Hepatocyte (in vitro differentiated cells): ENCODE measurements at regions not wholly inside any gene's neighbourhood (a gene's known extent, or its start where the extent isn't known, plus 50 kb on each side); places are given as distances from the start of the nearest gene placed in this dataset.

Experiments used
- DNase-seq: peaks from one replicate; pipeline ENCODE4 v3.0.0-alpha.2; 2016; ENCODE audit warnings: low spot score
- H2AFZ ChIP-seq: fragments of 200-600 bp; sonication (generic); 2 replicates; pipeline ENCODE4 v1.6.0; 2016; ENCODE audit warnings: antibody characterized with exemption, mild to moderate bottlenecking
- H3K27ac ChIP-seq: fragments of 200-600 bp; sonication (generic); 2 replicates; pipeline ENCODE4 v1.5.1; 2016; ENCODE audit warnings: mild to moderate bottlenecking
- H3K27me3 ChIP-seq: fragments of 200-600 bp; sonication (generic); 2 replicates; pipeline ENCODE4 v1.6.1; 2016
- H3K36me3 ChIP-seq: fragments of 200-600 bp; sonication (generic); replicated peaks from 2 replicates; pipeline ENCODE4 v1.5.1; 2016; ENCODE audit warnings: low read depth; ENCODE audit not compliant: insufficient read depth
- H3K4me1 ChIP-seq: fragments of 200-600 bp; sonication (generic); 2 replicates; pipeline ENCODE4 v1.5.1; 2016; ENCODE audit warnings: mild to moderate bottlenecking, moderate library complexity; ENCODE audit not compliant: insufficient read depth
- H3K4me2 ChIP-seq: fragments of 200-600 bp; sonication (generic); 2 replicates; pipeline ENCODE4 v1.6.0; 2016
- H3K4me3 ChIP-seq: fragments of 200-600 bp; sonication (generic); 2 replicates; pipeline ENCODE4 v1.5.1; 2016; ENCODE audit warnings: mild to moderate bottlenecking
- H3K79me2 ChIP-seq: fragments of 200-600 bp; sonication (generic); 2 replicates; pipeline ENCODE4 v1.6.0; 2017; ENCODE audit warnings: mild to moderate bottlenecking
- H3K9me2 ChIP-seq: fragments of 200-600 bp; sonication (generic); replicated peaks from 2 replicates; pipeline ENCODE4 v1.6.0; 2017; ENCODE audit warnings: mild to moderate bottlenecking; ENCODE audit not compliant: insufficient read depth
- H3K9me3 ChIP-seq: fragments of 200-600 bp; sonication (generic); 2 replicates; pipeline ENCODE4 v1.5.1; 2016; ENCODE audit warnings: low read depth, mild to moderate bottlenecking
- H4K20me1 ChIP-seq: fragments of 200-600 bp; sonication (generic); 2 replicates; pipeline ENCODE4 v1.6.0; 2016; ENCODE audit warnings: mild to moderate bottlenecking; ENCODE audit not compliant: insufficient read depth, poor library complexity, severe bottlenecking
- CTCF ChIP-seq: fragments of 200-600 bp; sonication (generic); IDR thresholded peaks from 2 replicates; pipeline ENCODE4 v1.5.1; 2016; ENCODE audit warnings: antibody characterized with exemption, mild to moderate bottlenecking; ENCODE audit not compliant: poor library complexity
- EZH2 ChIP-seq: fragments of 200-600 bp; sonication (generic); IDR thresholded peaks from 2 replicates; pipeline ENCODE4 v1.6.1; 2016; ENCODE audit warnings: antibody characterized with exemption, mild to moderate bottlenecking, borderline replicate concordance
- EZH2phosphoT487 ChIP-seq: fragments of 200-600 bp; sonication (generic); IDR thresholded peaks from one replicate; pipeline ENCODE4 v1.6.1; 2018; ENCODE audit warnings: antibody characterized with exemption, mild to moderate bottlenecking, low read depth, moderate library complexity; ENCODE audit not compliant: unreplicated experiment, severe bottlenecking
- WGBS: methylation state at CpG from one replicate; pipeline ENCODE4 v1.1.6; 2016; ENCODE audit warnings: low lambda C conversion rate; ENCODE audit errors: missing lambda C conversion rate; 5-methylcytosine and 5-hydroxymethylcytosine counted together

GRCh38 chr1:50350868-50351267 lies 72.4 kb downstream of the DMRTA2 start:
- Histone ChIP-seq H3K27me3 (no peaks in the 10 kb centered on the region), H3K36me3 (no peaks in the 10 kb centered on the region), H3K9me3 (no peaks in the 10 kb centered on the region), H3K9me2 (no peaks in the 10 kb centered on the region), H3K4me1 (no peaks in the 10 kb centered on the region), H3K79me2 (no peaks in the 10 kb centered on the region), H4K20me1 (no peaks in the 10 kb centered on the region), H3K27ac (no peak overlapping the region), H2AFZ (no peak overlapping the region), H3K4me2 (no peak overlapping the region), H3K4me3 (no peak overlapping the region)
- 84% methylated on average over 8 of the region's 8 CpGs for WGBS
- no peak for TF ChIP-seq EZH2phosphoT487
- no peak for TF ChIP-seq EZH2
- no peak for TF ChIP-seq CTCF
- DNase-seq = no peak

GRCh38 chr1:50350421-50350820 lies 72.8 kb downstream of the DMRTA2 start:
- no peaks in the 10 kb centered on the region for H3K27me3 ChIP-seq
- TF ChIP-seq EZH2 (no peak), EZH2phosphoT487 (no peak), CTCF (no peak)
- H3K4me1 ChIP-seq = no peaks in the 10 kb centered on the region

GRCh38 chr1:50349242-50349565 lies 74.0 kb downstream of the DMRTA2 start:
- Histone ChIP-seq H3K79me2 (no peaks in the 10 kb centered on the region), H3K4me3 (no peak overlapping the region), H3K4me2 (no peak overlapping the region), H3K27me3 (no peaks in the 10 kb centered on the region), H2AFZ (no peak overlapping the region), H3K36me3 (no peaks in the 10 kb centered on the region), H3K4me1 (no peaks in the 10 kb centered on the region), H3K9me2 (no peaks in the 10 kb centered on the region), H4K20me1 (no peaks in the 10 kb centered on the region), H3K9me3 (no peaks in the 10 kb centered on the region), H3K27ac (no peak overlapping the region)
- DNase-seq = no peak
- WGBS = 52% methylated on average over 3 of the region's 3 CpGs
- TF ChIP-seq EZH2phosphoT487 = no peak
- no peak for TF ChIP-seq EZH2
- no peak for TF ChIP-seq CTCF

More at GRCh38 chr1:50350421-50350820, 72.8 kb downstream of the DMRTA2 start:
- 80% methylated on average over 5 of the region's 5 CpGs for WGBS
- H4K20me1 ChIP-seq = no peaks in the 10 kb centered on the region
- H3K4me3 ChIP-seq = no peak overlapping the region
- no peaks in the 10 kb centered on the region for H3K36me3 ChIP-seq
- no peak overlapping the region for H3K27ac ChIP-seq
- H2AFZ ChIP-seq = no peak overlapping the region
- no peak for DNase-seq
- no peak overlapping the region for H3K4me2 ChIP-seq
- H3K9me2 ChIP-seq = no peaks in the 10 kb centered on the region
- H3K79me2 ChIP-seq = no peaks in the 10 kb centered on the region
- no peaks in the 10 kb centered on the region for H3K9me3 ChIP-seq
